ENCODE measurements at regions not wholly inside any gene's neighbourhood (a gene's known extent, or its start where the extent isn't known, plus 50 kb on each side); places are given as distances from the start of the nearest gene placed in this dataset.

DNA sequence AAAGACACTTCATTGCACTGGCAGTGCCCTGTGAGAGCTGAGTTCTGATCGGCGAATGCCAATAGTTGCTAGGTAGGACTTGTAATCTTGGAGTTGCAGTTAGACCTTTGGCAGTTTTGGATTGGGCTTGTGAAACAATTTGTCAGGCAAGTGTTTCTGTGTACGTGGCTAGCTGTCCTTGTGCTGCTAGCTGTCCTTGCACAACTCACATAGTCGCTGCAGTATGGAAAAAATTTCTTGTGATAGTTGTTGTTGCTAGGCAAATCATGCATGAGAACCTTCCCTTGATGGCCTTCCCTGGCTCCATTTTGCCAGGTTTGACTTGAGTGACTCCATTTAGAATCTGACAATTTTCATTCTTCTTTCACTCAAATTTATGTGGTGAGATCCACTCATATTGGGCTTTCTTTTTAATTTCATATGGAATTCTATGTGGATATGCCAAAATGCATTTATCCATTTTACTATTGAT lies 140.7 kb downstream of the APIP start:
- DNase-seq, result no peak
- intact Hi-C loops (cut with DNase I), result loop anchor here in 1 of 10 donors (10.0 kb wide), 1 partner anchor 61 kb away; no protein-coding TSS in a partner anchor
- H3K9me3 ChIP-seq, result peaks cover 0 to 4% (median 0%) of the 10 kb centered on the region in 12 donors
- no peak for ATAC-seq
- TF ChIP-seq, protein P1, sequence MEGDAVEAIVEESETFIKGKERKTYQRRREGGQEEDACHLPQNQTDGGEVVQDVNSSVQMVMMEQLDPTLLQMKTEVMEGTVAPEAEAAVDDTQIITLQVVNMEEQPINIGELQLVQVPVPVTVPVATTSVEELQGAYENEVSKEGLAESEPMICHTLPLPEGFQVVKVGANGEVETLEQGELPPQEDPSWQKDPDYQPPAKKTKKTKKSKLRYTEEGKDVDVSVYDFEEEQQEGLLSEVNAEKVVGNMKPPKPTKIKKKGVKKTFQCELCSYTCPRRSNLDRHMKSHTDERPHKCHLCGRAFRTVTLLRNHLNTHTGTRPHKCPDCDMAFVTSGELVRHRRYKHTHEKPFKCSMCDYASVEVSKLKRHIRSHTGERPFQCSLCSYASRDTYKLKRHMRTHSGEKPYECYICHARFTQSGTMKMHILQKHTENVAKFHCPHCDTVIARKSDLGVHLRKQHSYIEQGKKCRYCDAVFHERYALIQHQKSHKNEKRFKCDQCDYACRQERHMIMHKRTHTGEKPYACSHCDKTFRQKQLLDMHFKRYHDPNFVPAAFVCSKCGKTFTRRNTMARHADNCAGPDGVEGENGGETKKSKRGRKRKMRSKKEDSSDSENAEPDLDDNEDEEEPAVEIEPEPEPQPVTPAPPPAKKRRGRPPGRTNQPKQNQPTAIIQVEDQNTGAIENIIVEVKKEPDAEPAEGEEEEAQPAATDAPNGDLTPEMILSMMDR (IDR thresholded peaks at IDR 0.05), result no peak
- no peak for TF ChIP-seq POLR2A (IDR thresholded peaks at IDR 0.05)
- no peaks in the 10 kb centered on the region for H3K27me3 ChIP-seq
- no peak overlapping the region for H3K4me3 ChIP-seq
- H3K27ac ChIP-seq, result no peak overlapping the region
- WGBS, 4 donors, result 78 to 87% (median 80%) methylated on average over 4 of the region's 4 CpGs
- no peaks in the 10 kb centered on the region for H3K36me3 ChIP-seq
- H3K4me1 ChIP-seq, result peaks cover 0 to 3% (median 0%) of the 10 kb centered on the region in 12 donors

DNA sequence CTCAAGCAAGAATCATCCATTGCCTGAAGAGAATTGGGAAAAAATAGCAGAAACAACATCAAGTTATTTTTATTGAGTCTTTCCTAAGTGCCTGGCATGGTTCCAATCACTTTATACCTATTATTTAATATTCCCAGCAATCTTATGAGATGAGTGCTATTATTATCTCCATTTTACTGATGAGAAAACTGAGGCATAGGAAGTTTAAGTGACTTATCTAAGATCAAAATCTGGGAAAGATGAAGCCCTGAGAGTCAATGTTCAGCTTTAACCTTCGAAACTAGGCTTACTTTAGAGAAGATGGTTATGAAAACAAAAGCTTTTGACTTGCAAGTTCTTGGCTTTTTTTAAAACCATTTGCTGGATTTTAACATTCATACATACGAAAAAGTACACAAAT lies 141.6 kb downstream of the APIP start:
- Histone ChIP-seq H3K4me1 (peaks cover 0 to 3% (median 0%) of the 10 kb centered on the region in 12 donors), H3K4me3 (no peak overlapping the region), H3K36me3 (no peaks in the 10 kb centered on the region), H3K9me3 (peaks cover 0 to 3% (median 0%) of the 10 kb centered on the region in 12 donors), H3K27ac (no peak overlapping the region), H3K27me3 (peaks cover 0 to under 1% (median 0%) of the 10 kb centered on the region in 9 donors)
- TF ChIP-seq POLR2A (IDR thresholded peaks at IDR 0.05), result no peak
- TF ChIP-seq, protein P1 (IDR thresholded peaks at IDR 0.05), result no peak
- intact Hi-C loops (cut with DNase I), result loop anchor here in 1 of 10 donors (10.0 kb wide), 1 partner anchor 60 kb away; no protein-coding TSS in a partner anchor
- ATAC-seq (no peak), DNase-seq (no peak)
- WGBS, 4 donors, result 56 to 70% (median 60%) methylated on average over 2 of the region's 2 CpGs

DNA sequence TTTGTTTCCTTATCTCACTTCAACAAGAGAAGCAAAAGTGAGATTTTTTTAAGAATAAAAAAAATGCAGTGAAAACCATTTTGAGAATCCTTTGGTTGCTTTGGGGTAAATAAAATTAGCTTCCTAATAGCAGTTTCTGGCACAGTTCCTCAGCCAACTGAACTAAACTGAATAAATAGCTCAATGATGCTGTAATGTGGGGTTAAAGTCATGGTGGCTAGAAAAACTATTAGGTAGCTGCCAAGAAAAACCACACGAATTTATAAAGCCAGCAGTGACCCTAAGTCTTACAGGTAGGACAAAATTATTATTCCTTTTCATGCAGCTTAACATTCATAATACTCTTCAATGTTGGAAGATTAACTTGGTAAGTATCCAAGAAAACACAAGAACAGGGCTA lies 142.4 kb downstream of the APIP start:
- intact Hi-C loops (cut with DNase I), result loop anchor here in 1 of 10 donors (10.0 kb wide), 1 partner anchor 59 kb away; no protein-coding TSS in a partner anchor
- H3K4me3 ChIP-seq, result no peak overlapping the region

DNA sequence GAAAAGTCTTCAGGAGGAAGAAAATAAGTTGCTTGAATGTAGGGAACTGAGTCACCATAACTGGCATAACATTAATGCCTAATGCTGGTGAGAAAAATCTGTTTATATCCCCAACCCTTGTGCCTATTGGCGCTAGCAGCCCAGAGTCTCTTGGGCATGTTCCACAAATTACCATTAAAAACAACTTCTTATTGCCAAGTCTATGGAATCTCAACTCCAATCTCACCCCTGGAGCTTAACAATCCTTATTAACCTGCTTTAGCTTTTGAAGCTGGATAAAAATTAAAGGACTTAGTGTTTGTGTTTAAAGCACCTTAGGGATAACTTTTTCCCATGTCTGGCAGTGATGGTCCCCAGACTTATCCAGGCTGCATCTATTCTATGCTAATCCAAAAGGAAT lies 143.0 kb downstream of the APIP start:
- intact Hi-C loops (cut with DNase I), result loop anchor here in 1 of 10 donors (10.0 kb wide), 1 partner anchor 58 kb away; no protein-coding TSS in a partner anchor
- peaks cover 0 to 5% (median 0%) of the 10 kb centered on the region in 9 donors for H3K27me3 ChIP-seq
- WGBS, 4 donors, result 26 to 91% (median 65%) methylated on average over 1 of the region's 1 CpG
- ATAC-seq, result no peak
- TF ChIP-seq, protein P1 (IDR thresholded peaks at IDR 0.05), result no peak
- TF ChIP-seq POLR2A (IDR thresholded peaks at IDR 0.05), result no peak
- no peaks in the 10 kb centered on the region for H3K36me3 ChIP-seq
- H3K27ac ChIP-seq, result no peak overlapping the region
- peaks cover 0 to 3% (median 0%) of the 10 kb centered on the region in 12 donors for H3K4me1 ChIP-seq
- no peak overlapping the region for H3K4me3 ChIP-seq
- peaks cover 0 to 3% (median 0%) of the 10 kb centered on the region in 12 donors for H3K9me3 ChIP-seq
- no peak for DNase-seq

More for the DNA sequence above, 142.4 kb downstream of the APIP start:
- Histone ChIP-seq H3K36me3 (no peaks in the 10 kb centered on the region), H3K27me3 (peaks cover 0 to 5% (median 0%) of the 10 kb centered on the region in 9 donors), H3K27ac (no peak overlapping the region), H3K9me3 (peaks cover 0 to 3% (median 0%) of the 10 kb centered on the region in 12 donors), H3K4me1 (peaks cover 0 to 3% (median 0%) of the 10 kb centered on the region in 12 donors)
- WGBS, 4 donors, result 4 to 40% (median 17%) methylated on average over 1 of the region's 1 CpG
- TF ChIP-seq POLR2A (IDR thresholded peaks at IDR 0.05), result no peak
- TF ChIP-seq, protein P1 (IDR thresholded peaks at IDR 0.05), result no peak
- no peak for DNase-seq
- no peak for ATAC-seq

All from heart left ventricle (tissue), 16 donors.